ES-I3 (cell line): ENCODE measurements at regions not wholly inside any gene's neighbourhood (a gene's known extent, or its start where the extent isn't known, plus 50 kb on each side); places are given as distances from the start of the nearest gene placed in this dataset.
"Not testable (repeated sequence)": the region's sequence is repeated elsewhere in the genome, so short reads cannot be mapped to it uniquely, and the experiment has no call there.

Experiments
- H3K36me3 ChIP-seq: 2 replicates; pipeline ENCODE4 v1.6.1; 2013; ENCODE audit warnings: mild to moderate bottlenecking, low read length, control low read depth, moderate library complexity; ENCODE audit not compliant: insufficient read depth
- H3K4me1 ChIP-seq: 2 replicates; pipeline ENCODE4 v1.6.1; 2013; ENCODE audit warnings: mild to moderate bottlenecking, control low read depth, low read length; ENCODE audit not compliant: insufficient read depth
- H3K9ac ChIP-seq: 2 replicates; pipeline ENCODE4 v1.6.1; 2013; ENCODE audit warnings: low read depth, mild to moderate bottlenecking, low read length, moderate library complexity
- H3K9me3 ChIP-seq: 2 replicates; pipeline ENCODE4 v1.6.1; 2013; ENCODE audit warnings: mild to moderate bottlenecking, low read length, moderate library complexity; ENCODE audit not compliant: control insufficient read depth, insufficient read depth

- no peaks in the 10 kb centered on the region for H3K36me3 ChIP-seq
- H3K9me3 ChIP-seq = no peaks in the 10 kb centered on the region; the same call in 1 of the 2 replicates
- no peak overlapping the region for H3K9ac ChIP-seq
- H3K4me1 ChIP-seq = no peaks in the 10 kb centered on the region
Measured at GRCh38 chr14:81584495-81584894, 50.8 kb upstream of the SEL1L start.

GRCh38 chr14:81589381-81590065 lies 55.9 kb upstream of the SEL1L start:
- H3K9me3 ChIP-seq = no peaks in the 10 kb centered on the region
- H3K4me1 ChIP-seq = 0 out of 2 replicates have a peak, but pooled peaks cover 5% of the 10 kb centered on the region
- H3K9ac ChIP-seq = no peak overlapping the region
- no peaks in the 10 kb centered on the region for H3K36me3 ChIP-seq

GRCh38 chr14:81591266-81591665 lies 57.6 kb upstream of the SEL1L start:
- 0 out of 2 replicates have a peak, but pooled peaks cover 5% of the 10 kb centered on the region for H3K4me1 ChIP-seq
- H3K9me3 ChIP-seq = no peaks in the 10 kb centered on the region
- H3K36me3 ChIP-seq = no peaks in the 10 kb centered on the region
- no peak overlapping the region for H3K9ac ChIP-seq

- Histone ChIP-seq H3K36me3 (no peaks in the 10 kb centered on the region), H3K4me1 (0 out of 2 replicates have a peak, but pooled peaks cover 5% of the 10 kb centered on the region), H3K9ac (no peak overlapping the region), H3K9me3 (no peaks in the 10 kb centered on the region)
Measured at GRCh38 chr14:81594012-81594411, 60.4 kb upstream of the SEL1L start.

- Histone ChIP-seq H3K9me3 (no peaks in the 10 kb centered on the region), H3K4me1 (no peaks in the 10 kb centered on the region), H3K36me3 (no peaks in the 10 kb centered on the region), H3K9ac (no peak overlapping the region)
Measured at GRCh38 chr14:81605660-81606059, 72.0 kb upstream of the SEL1L start.

GRCh38 chr14:81613341-81614045 lies 79.8 kb upstream of the SEL1L start:
- H3K36me3 ChIP-seq = no peaks in the 10 kb centered on the region
- no peaks in the 10 kb centered on the region for H3K9me3 ChIP-seq
- peaks cover 3% of the 10 kb centered on the region; the same call in 1 of the 2 replicates for H3K4me1 ChIP-seq
- H3K9ac ChIP-seq = no peak overlapping the region

- not testable (repeated sequence) for H3K36me3 ChIP-seq, H3K4me1 ChIP-seq, H3K9ac ChIP-seq, H3K9me3 ChIP-seq
Measured at GRCh38 chr14:81614302-81614701, 80.6 kb upstream of the SEL1L start.

GRCh38 chr14:81618695-81619094 lies 85.0 kb upstream of the SEL1L start:
- no peak overlapping the region for H3K9ac ChIP-seq
- H3K9me3 ChIP-seq = no peaks in the 10 kb centered on the region
- no peaks in the 10 kb centered on the region for H3K36me3 ChIP-seq
- H3K4me1 ChIP-seq = no peaks in the 10 kb centered on the region; the same call in 1 of the 2 replicates

GRCh38 chr14:81619816-81620215 lies 86.2 kb upstream of the SEL1L start:
- Histone ChIP-seq H3K9me3 (no peaks in the 10 kb centered on the region), H3K9ac (no peak overlapping the region), H3K36me3 (no peaks in the 10 kb centered on the region), H3K4me1 (no peaks in the 10 kb centered on the region)

GRCh38 chr14:81623771-81624396 lies 90.2 kb upstream of the SEL1L start:
- H3K4me1 ChIP-seq, H3K9ac ChIP-seq, H3K9me3 ChIP-seq, H3K36me3 ChIP-seq: not testable (repeated sequence)

GRCh38 chr14:81625343-81625742 lies 91.7 kb upstream of the SEL1L start:
- H3K9ac ChIP-seq = no peak overlapping the region
- H3K36me3 ChIP-seq = no peaks in the 10 kb centered on the region
- H3K4me1 ChIP-seq = no peaks in the 10 kb centered on the region
- no peaks in the 10 kb centered on the region for H3K9me3 ChIP-seq

GRCh38 chr14:81632157-81632556 lies 98.5 kb upstream of the SEL1L start:
- Histone ChIP-seq H3K4me1 (no peaks in the 10 kb centered on the region), H3K9me3 (no peaks in the 10 kb centered on the region), H3K36me3 (no peaks in the 10 kb centered on the region)

GRCh38 chr14:81633496-81633895 lies 99.8 kb upstream of the SEL1L start:
- H3K9ac ChIP-seq = no peak overlapping the region
- no peaks in the 10 kb centered on the region for H3K36me3 ChIP-seq
- H3K9me3 ChIP-seq = no peaks in the 10 kb centered on the region
- H3K4me1 ChIP-seq = no peaks in the 10 kb centered on the region

More at GRCh38 chr14:81632157-81632556, 98.5 kb upstream of the SEL1L start:
- H3K9ac ChIP-seq = no peak overlapping the region

GRCh38 chr14:81637639-81638038 lies 104.0 kb upstream of the SEL1L start:
- no peak overlapping the region for H3K9ac ChIP-seq
- H3K4me1 ChIP-seq = peaks cover 4% of the 10 kb centered on the region; the same call in 1 of the 2 replicates
- no peaks in the 10 kb centered on the region for H3K9me3 ChIP-seq
- H3K36me3 ChIP-seq = no peaks in the 10 kb centered on the region
